ENCODE measurements at regions not wholly inside any gene's neighbourhood (a gene's known extent, or its start where the extent isn't known, plus 50 kb on each side); places are given as distances from the start of the nearest gene placed in this dataset.

DNA sequence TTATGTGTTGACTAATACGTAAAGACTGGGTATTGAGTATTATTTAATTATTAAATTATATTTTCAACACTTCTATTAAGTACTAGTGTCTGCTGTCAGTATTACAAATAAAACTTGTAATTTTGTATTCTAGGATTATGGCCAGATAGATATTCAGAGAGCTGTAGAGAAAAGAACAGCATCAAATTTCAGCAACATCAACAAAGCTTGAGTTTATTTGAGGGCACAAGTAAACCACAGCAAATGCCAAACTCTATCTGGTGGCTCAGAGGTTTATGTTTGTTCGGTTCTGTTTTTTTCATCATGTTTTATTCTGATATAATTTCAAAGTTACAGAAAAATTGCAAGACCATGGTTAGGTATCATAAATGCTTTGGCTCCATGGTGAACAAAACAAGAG is 1530.5 kb downstream of the PCDH18 start:
- no peak overlapping the region for H3K4me2 ChIP-seq (ENCODE audit: low read length)
- no peaks in the 10 kb centered on the region for H4K20me1 ChIP-seq (ENCODE audit: insufficient read depth, low read length)
- no peak overlapping the region for H3K4me3 ChIP-seq (ENCODE audit: low read depth, low read length, poor library complexity, severe bottlenecking)
- no peak overlapping the region for H3K9ac ChIP-seq (ENCODE audit: low read length)
- H3K9me3 ChIP-seq (ENCODE audit: low read length): no peaks in the 10 kb centered on the region
- no peaks in the 10 kb centered on the region for H3K4me1 ChIP-seq (ENCODE audit: insufficient read depth, low read length, severe bottlenecking)
- TF ChIP-seq EZH2 (IDR thresholded peaks at IDR 0.05; ENCODE audit: borderline replicate concordance, low read length): no peak
- TF ChIP-seq, protein P1, sequence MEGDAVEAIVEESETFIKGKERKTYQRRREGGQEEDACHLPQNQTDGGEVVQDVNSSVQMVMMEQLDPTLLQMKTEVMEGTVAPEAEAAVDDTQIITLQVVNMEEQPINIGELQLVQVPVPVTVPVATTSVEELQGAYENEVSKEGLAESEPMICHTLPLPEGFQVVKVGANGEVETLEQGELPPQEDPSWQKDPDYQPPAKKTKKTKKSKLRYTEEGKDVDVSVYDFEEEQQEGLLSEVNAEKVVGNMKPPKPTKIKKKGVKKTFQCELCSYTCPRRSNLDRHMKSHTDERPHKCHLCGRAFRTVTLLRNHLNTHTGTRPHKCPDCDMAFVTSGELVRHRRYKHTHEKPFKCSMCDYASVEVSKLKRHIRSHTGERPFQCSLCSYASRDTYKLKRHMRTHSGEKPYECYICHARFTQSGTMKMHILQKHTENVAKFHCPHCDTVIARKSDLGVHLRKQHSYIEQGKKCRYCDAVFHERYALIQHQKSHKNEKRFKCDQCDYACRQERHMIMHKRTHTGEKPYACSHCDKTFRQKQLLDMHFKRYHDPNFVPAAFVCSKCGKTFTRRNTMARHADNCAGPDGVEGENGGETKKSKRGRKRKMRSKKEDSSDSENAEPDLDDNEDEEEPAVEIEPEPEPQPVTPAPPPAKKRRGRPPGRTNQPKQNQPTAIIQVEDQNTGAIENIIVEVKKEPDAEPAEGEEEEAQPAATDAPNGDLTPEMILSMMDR (IDR thresholded peaks at IDR 0.05; ENCODE audit: low read length): no peak
- H3K27ac ChIP-seq (ENCODE audit: low read depth, low read length, poor library complexity, severe bottlenecking): no peak overlapping the region
- no peaks in the 10 kb centered on the region for H3F3A ChIP-seq (ENCODE audit: insufficient read depth, low read length)
- no peaks in the 10 kb centered on the region for H3K9me2 ChIP-seq (ENCODE audit: low read depth, low read length)
- no peaks in the 10 kb centered on the region for H3K27me3 ChIP-seq (ENCODE audit: insufficient read depth, low read length)
- H3K36me3 ChIP-seq (ENCODE audit: insufficient read depth, low read length): no peaks in the 10 kb centered on the region
- H3K79me2 ChIP-seq (ENCODE audit: insufficient read depth, low read length): no peaks in the 10 kb centered on the region
- H2AFZ ChIP-seq (ENCODE audit: low read length): no peak overlapping the region

DNA sequence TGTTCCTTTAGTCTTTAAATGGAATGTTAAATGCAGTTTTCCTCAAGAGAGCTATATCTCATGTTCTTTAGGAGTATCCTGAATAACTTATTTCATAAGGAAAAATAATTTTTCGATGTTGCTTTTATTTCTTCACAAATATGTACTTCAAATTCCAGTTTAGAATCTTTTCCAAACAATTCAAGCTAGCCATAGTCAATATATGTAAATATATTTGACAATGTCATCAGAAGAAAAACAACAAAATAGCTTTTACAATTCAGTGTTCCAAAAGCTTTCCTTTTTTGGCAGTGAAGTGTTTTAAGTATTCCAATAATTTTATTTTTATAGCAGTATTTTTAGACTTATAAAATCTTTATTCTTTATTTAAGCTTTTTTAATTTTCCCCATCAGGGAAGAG is 1532.0 kb downstream of the PCDH18 start:
- no peak overlapping the region for H3K4me2 ChIP-seq (ENCODE audit: low read length)
- H3K9ac ChIP-seq (ENCODE audit: low read length): no peak overlapping the region
- no peaks in the 10 kb centered on the region for H3F3A ChIP-seq (ENCODE audit: insufficient read depth, low read length)
- no peaks in the 10 kb centered on the region for H3K27me3 ChIP-seq (ENCODE audit: insufficient read depth, low read length)
- no peaks in the 10 kb centered on the region for H4K20me1 ChIP-seq (ENCODE audit: insufficient read depth, low read length)
- no peaks in the 10 kb centered on the region for H3K9me3 ChIP-seq (ENCODE audit: low read length)
- H3K27ac ChIP-seq (ENCODE audit: low read depth, low read length, poor library complexity, severe bottlenecking): no peak overlapping the region
- H2AFZ ChIP-seq (ENCODE audit: low read length): no peak overlapping the region
- no peaks in the 10 kb centered on the region for H3K9me2 ChIP-seq (ENCODE audit: low read depth, low read length)
- TF ChIP-seq EZH2 (IDR thresholded peaks at IDR 0.05; ENCODE audit: borderline replicate concordance, low read length): no peak
- TF ChIP-seq, protein P1 (IDR thresholded peaks at IDR 0.05; ENCODE audit: low read length): no peak
- H3K79me2 ChIP-seq (ENCODE audit: insufficient read depth, low read length): no peaks in the 10 kb centered on the region
- H3K36me3 ChIP-seq (ENCODE audit: insufficient read depth, low read length): no peaks in the 10 kb centered on the region
- no peaks in the 10 kb centered on the region for H3K4me1 ChIP-seq (ENCODE audit: insufficient read depth, low read length, severe bottlenecking)
- no peak overlapping the region for H3K4me3 ChIP-seq (ENCODE audit: low read depth, low read length, poor library complexity, severe bottlenecking)

DNA sequence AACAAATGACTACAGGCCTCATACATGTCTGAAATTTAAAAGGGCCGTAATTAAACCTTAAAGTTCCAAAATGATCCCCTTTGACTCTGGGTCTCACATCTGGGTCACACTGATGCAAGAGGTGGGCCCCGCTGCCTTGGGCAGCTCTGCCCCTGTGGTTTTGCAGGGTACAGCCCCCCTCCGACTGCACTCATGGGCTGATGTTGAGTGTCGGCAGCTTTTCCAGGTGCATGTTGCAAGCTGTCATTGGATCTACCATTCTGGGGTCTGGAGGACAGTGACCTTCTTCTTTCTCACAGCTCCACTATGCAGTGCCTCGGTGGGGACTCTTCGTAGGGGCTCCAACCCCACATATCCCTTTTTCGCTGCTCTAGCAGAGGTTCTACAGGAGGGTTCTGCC is 1537.9 kb downstream of the PCDH18 start:
- no peak for TF ChIP-seq EZH2 (IDR thresholded peaks at IDR 0.05; ENCODE audit: borderline replicate concordance, low read length)
- TF ChIP-seq, protein P1 (IDR thresholded peaks at IDR 0.05; ENCODE audit: low read length): no peak
- no peaks in the 10 kb centered on the region for H3K9me2 ChIP-seq (ENCODE audit: low read depth, low read length)
- H3K36me3 ChIP-seq (ENCODE audit: insufficient read depth, low read length): no peaks in the 10 kb centered on the region
- no peak overlapping the region for H3K4me3 ChIP-seq (ENCODE audit: low read depth, low read length, poor library complexity, severe bottlenecking)
- H3K79me2 ChIP-seq (ENCODE audit: insufficient read depth, low read length): no peaks in the 10 kb centered on the region
- H3K4me1 ChIP-seq (ENCODE audit: insufficient read depth, low read length, severe bottlenecking): no peaks in the 10 kb centered on the region
- no peak overlapping the region for H2AFZ ChIP-seq (ENCODE audit: low read length)
- no peak overlapping the region for H3K4me2 ChIP-seq (ENCODE audit: low read length)
- H4K20me1 ChIP-seq (ENCODE audit: insufficient read depth, low read length): no peaks in the 10 kb centered on the region
- no peaks in the 10 kb centered on the region for H3K9me3 ChIP-seq (ENCODE audit: low read length)
- no peak overlapping the region for H3K9ac ChIP-seq (ENCODE audit: low read length)
- no peak overlapping the region for H3K27ac ChIP-seq (ENCODE audit: low read depth, low read length, poor library complexity, severe bottlenecking)
- H3K27me3 ChIP-seq (ENCODE audit: insufficient read depth, low read length): no peaks in the 10 kb centered on the region
- H3F3A ChIP-seq (ENCODE audit: insufficient read depth, low read length): no peaks in the 10 kb centered on the region

All from OCI-LY1 (cell line).